Limb (tissue), 2 donors: ENCODE measurements at regions not wholly inside any gene's neighbourhood (a gene's known extent, or its start where the extent isn't known, plus 50 kb on each side); places are given as distances from the start of the nearest gene placed in this dataset.
"Not testable (repeated sequence)": the region's sequence is repeated elsewhere in the genome, so short reads cannot be mapped to it uniquely, and the experiment has no call there.

Source experiments
- DNase-seq, 2 donors: peaks; one replicate each; pipeline ENCODE4 v3.0.0-alpha.2; 2016; ENCODE audit errors: extremely low spot score in 2 of 2

- no peak for DNase-seq
Observed at GRCh38 chr13:50594276-50595051, 249.0 kb downstream of the DLEU7 start.

- DNase-seq, result no peak
Observed at GRCh38 chr13:50595196-50595595, 248.3 kb downstream of the DLEU7 start.

GRCh38 chr13:50596156-50596555 lies 247.3 kb downstream of the DLEU7 start:
- DNase-seq, result no peak

GRCh38 chr13:50596776-50597203 lies 246.7 kb downstream of the DLEU7 start:
- no peak for DNase-seq

GRCh38 chr13:50598338-50598737 lies 245.2 kb downstream of the DLEU7 start:
- DNase-seq, result no peak

GRCh38 chr13:50599046-50599445 lies 244.4 kb downstream of the DLEU7 start:
- DNase-seq, result no peak

GRCh38 chr13:50599927-50600326 lies 243.6 kb downstream of the DLEU7 start:
- DNase-seq, result no peak

GRCh38 chr13:50608370-50608769 lies 235.1 kb downstream of the DLEU7 start:
- peak; percentile 32 to 59 for DNase-seq

- no peak for DNase-seq
Observed at GRCh38 chr13:50609011-50609410, 234.5 kb downstream of the DLEU7 start.

GRCh38 chr13:50610238-50610637 lies 233.3 kb downstream of the DLEU7 start:
- DNase-seq, result no peak

GRCh38 chr13:50611117-50611781 lies 232.2 kb downstream of the DLEU7 start:
- DNase-seq, result no peak

GRCh38 chr13:50612717-50613116 lies 230.8 kb downstream of the DLEU7 start:
- no peak for DNase-seq

GRCh38 chr13:50613356-50613831 lies 230.1 kb downstream of the DLEU7 start:
- DNase-seq, result peak in 1 of 2 donors; percentile 50

- no peak for DNase-seq
Observed at GRCh38 chr13:50615234-50615633, 228.3 kb downstream of the DLEU7 start.

- no peak for DNase-seq
Observed at GRCh38 chr13:50616101-50616500, 227.4 kb downstream of the DLEU7 start.

- DNase-seq, result no peak
Observed at GRCh38 chr13:50617134-50617721, 226.3 kb downstream of the DLEU7 start.

- no peak for DNase-seq
Observed at GRCh38 chr13:50618206-50618605, 225.3 kb downstream of the DLEU7 start.

GRCh38 chr13:50626101-50626547 lies 217.4 kb downstream of the DLEU7 start:
- DNase-seq, result no peak

GRCh38 chr13:50627111-50627510 lies 216.4 kb downstream of the DLEU7 start:
- no peak for DNase-seq

GRCh38 chr13:50628512-50628911 lies 215.0 kb downstream of the DLEU7 start:
- DNase-seq, result not testable (repeated sequence)

- no peak for DNase-seq
Observed at GRCh38 chr13:50629497-50629896, 214.0 kb downstream of the DLEU7 start.

- no peak for DNase-seq
Observed at GRCh38 chr13:50629966-50630365, 213.5 kb downstream of the DLEU7 start.
